ENCODE measurements at regions not wholly inside any gene's neighbourhood (a gene's known extent, or its start where the extent isn't known, plus 50 kb on each side); places are given as distances from the start of the nearest gene placed in this dataset.

- Histone ChIP-seq H3K36me3 (no peaks in the 10 kb centered on the region), H3K27ac (no peak overlapping the region), H3K27me3 (peaks cover 26% of the 10 kb centered on the region), H3K4me3 (ENCODE audit: low read depth in 1 of 2, low read length in 1 of 2) (no peak overlapping the region), H3K4me1 (ENCODE audit: control insufficient read depth in 1 of 2, insufficient read depth in 1 of 2, low read depth in 1 of 2, low read length in 1 of 2) (no peaks in the 10 kb centered on the region), H3K9me3 (no peaks in the 10 kb centered on the region)
- no peak for TF ChIP-seq CTCF (IDR thresholded peaks at IDR 0.05)
These were observed 750.1 kb downstream of the RNF144A start for GRCh38 chr2:7667260-7667757.

- no peaks in the 10 kb centered on the region for H3K4me1 ChIP-seq (ENCODE audit: control insufficient read depth in 1 of 2, insufficient read depth in 1 of 2, low read depth in 1 of 2, low read length in 1 of 2)
- no peaks in the 10 kb centered on the region for H3K9me3 ChIP-seq
- H3K4me3 ChIP-seq (ENCODE audit: low read depth in 1 of 2, low read length in 1 of 2), result no peak overlapping the region
- no peaks in the 10 kb centered on the region for H3K36me3 ChIP-seq
- no peak overlapping the region for H3K27ac ChIP-seq
- H3K27me3 ChIP-seq, result peaks cover 37% of the 10 kb centered on the region
- no peak for TF ChIP-seq CTCF (IDR thresholded peaks at IDR 0.05)
These were observed 753.9 kb downstream of the RNF144A start for GRCh38 chr2:7670905-7671641.

- no peak overlapping the region for H3K27ac ChIP-seq
- H3K36me3 ChIP-seq, result no peaks in the 10 kb centered on the region
- no peaks in the 10 kb centered on the region for H3K4me1 ChIP-seq (ENCODE audit: control insufficient read depth in 1 of 2, insufficient read depth in 1 of 2, low read depth in 1 of 2, low read length in 1 of 2)
- H3K27me3 ChIP-seq, result peaks cover 29% of the 10 kb centered on the region
- H3K9me3 ChIP-seq, result no peaks in the 10 kb centered on the region
- no peak overlapping the region for H3K4me3 ChIP-seq (ENCODE audit: low read depth in 1 of 2, low read length in 1 of 2)
- peak; percentile 84 for TF ChIP-seq CTCF (IDR thresholded peaks at IDR 0.05)
These were observed 754.9 kb downstream of the RNF144A start for GRCh38 chr2:7672027-7672684.

GRCh38 chr2:7672685-7673071 is 755.5 kb downstream of the RNF144A start:
- peaks cover 29% of the 10 kb centered on the region for H3K27me3 ChIP-seq
- no peak for TF ChIP-seq CTCF (IDR thresholded peaks at IDR 0.05)
- H3K36me3 ChIP-seq, result no peaks in the 10 kb centered on the region
- H3K9me3 ChIP-seq, result no peaks in the 10 kb centered on the region
- H3K4me1 ChIP-seq (ENCODE audit: control insufficient read depth in 1 of 2, insufficient read depth in 1 of 2, low read depth in 1 of 2, low read length in 1 of 2), result no peaks in the 10 kb centered on the region
- no peak overlapping the region for H3K27ac ChIP-seq
- H3K4me3 ChIP-seq (ENCODE audit: low read depth in 1 of 2, low read length in 1 of 2), result no peak overlapping the region

- Histone ChIP-seq H3K4me1 (ENCODE audit: control insufficient read depth in 1 of 2, insufficient read depth in 1 of 2, low read depth in 1 of 2, low read length in 1 of 2) (no peaks in the 10 kb centered on the region), H3K4me3 (ENCODE audit: low read depth in 1 of 2, low read length in 1 of 2) (no peak overlapping the region), H3K27me3 (peaks cover 25% of the 10 kb centered on the region), H3K27ac (no peak overlapping the region), H3K9me3 (no peaks in the 10 kb centered on the region), H3K36me3 (no peaks in the 10 kb centered on the region)
- no peak for TF ChIP-seq CTCF (IDR thresholded peaks at IDR 0.05)
These were observed 755.9 kb downstream of the RNF144A start for GRCh38 chr2:7673101-7673500.
